ENCODE measurements at regions not wholly inside any gene's neighbourhood (a gene's known extent, or its start where the extent isn't known, plus 50 kb on each side); places are given as distances from the start of the nearest gene placed in this dataset.

DNA sequence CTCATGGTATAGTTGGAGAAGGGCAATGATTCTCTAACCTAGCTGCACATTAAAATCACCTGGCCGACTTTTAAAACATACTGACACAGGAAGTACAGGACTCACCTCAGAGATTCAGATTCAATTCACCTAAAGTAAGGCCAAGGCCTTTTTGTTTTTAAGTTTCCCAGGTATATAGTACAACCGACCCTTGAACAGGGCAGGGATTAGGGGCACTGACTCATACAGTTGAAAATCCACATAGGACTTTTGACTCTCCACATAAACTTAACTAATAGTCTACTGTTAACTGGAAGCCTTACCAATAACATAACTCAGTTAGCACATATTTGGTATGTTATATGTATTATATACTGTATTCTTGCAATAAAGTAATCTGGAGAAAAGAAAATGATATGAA lies 129.5 kb upstream of the ABI3BP start:
- no peak for DNase-seq
- H3K23ac ChIP-seq (ENCODE audit: low read length in 2 of 2) = no peak overlapping the region
- no peak overlapping the region for H2AFZ ChIP-seq (ENCODE audit: low read depth, low read length)
- H2BK12ac ChIP-seq (ENCODE audit: low read length in 2 of 2) = no peak overlapping the region
- no peak overlapping the region for H4K91ac ChIP-seq (ENCODE audit: low read length)
- no peak overlapping the region for H2BK5ac ChIP-seq (ENCODE audit: low read depth, low read length, poor library complexity, severe bottlenecking)
- no peak overlapping the region for H3K18ac ChIP-seq (ENCODE audit: low read depth in 1 of 2, low read length in 2 of 2)
- no peak overlapping the region for H3K14ac ChIP-seq (ENCODE audit: low read length in 2 of 2)
- no peak overlapping the region for H3K4me2 ChIP-seq (ENCODE audit: low read length, poor library complexity, severe bottlenecking)
- H3K9ac ChIP-seq (ENCODE audit: low read length) = no peak overlapping the region
- no peak overlapping the region for H3K4ac ChIP-seq (ENCODE audit: low read depth in 1 of 2, low read length in 2 of 2)
- no peak overlapping the region for H2BK120ac ChIP-seq (ENCODE audit: low read depth, low read length)
- WGBS = 95% methylated on average over 2 of the region's 2 CpGs
- H3K27ac ChIP-seq (ENCODE audit: low read length, poor library complexity, severe bottlenecking) = no peak overlapping the region
- no peaks in the 10 kb centered on the region for H3K9me3 ChIP-seq (ENCODE audit: control insufficient read depth, low read length)
- no peak overlapping the region for H2BK15ac ChIP-seq (ENCODE audit: low read depth, poor library complexity, severe bottlenecking)
- H3K36me3 ChIP-seq (ENCODE audit: control insufficient read depth in 1 of 2, insufficient read depth in 2 of 2, low read depth in 1 of 2, low read length in 2 of 2) = no peaks in the 10 kb centered on the region
- no peaks in the 10 kb centered on the region for H3K27me3 ChIP-seq (ENCODE audit: control insufficient read depth in 1 of 2, insufficient read depth in 1 of 2, low read length in 2 of 2)
- H3K4me1 ChIP-seq (ENCODE audit: control insufficient read depth, insufficient read depth, low read depth, low read length) = no peaks in the 10 kb centered on the region
- H3K4me3 ChIP-seq (ENCODE audit: insufficient read depth in 1 of 2, low read depth in 1 of 2, low read length in 2 of 2) = no peak overlapping the region
- no peak overlapping the region for H4K8ac ChIP-seq (ENCODE audit: low read length)
- H3K79me1 ChIP-seq (replicated peaks; ENCODE audit: low read length, poor library complexity, severe bottlenecking) = no peaks in the 10 kb centered on the region
- H2AK5ac ChIP-seq (ENCODE audit: low read length, severe bottlenecking) = no peak overlapping the region

DNA sequence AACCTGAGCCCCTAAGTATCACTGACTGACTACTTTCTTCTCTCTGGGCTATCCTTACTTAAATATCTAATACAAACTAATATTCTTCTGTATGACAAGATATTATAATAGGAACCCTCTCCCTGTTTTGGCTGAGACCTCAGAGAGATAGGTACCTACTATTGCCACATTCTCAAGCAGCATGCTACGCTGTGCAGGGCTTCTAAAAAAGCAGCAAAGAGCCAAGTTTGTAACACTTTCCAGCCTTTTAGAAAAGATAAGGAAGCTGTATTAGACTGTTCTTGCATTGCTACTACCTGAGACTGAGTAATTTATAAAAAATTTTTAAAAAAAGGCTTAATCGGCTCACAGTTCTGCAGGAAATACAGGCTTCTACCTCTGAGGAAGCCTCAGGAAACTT lies 126.8 kb upstream of the ABI3BP start:
- H3K9ac ChIP-seq (ENCODE audit: low read length) = no peak overlapping the region
- no peak overlapping the region for H2BK12ac ChIP-seq (ENCODE audit: low read length in 2 of 2)
- no peak for DNase-seq
- no peaks in the 10 kb centered on the region for H3K27me3 ChIP-seq (ENCODE audit: control insufficient read depth in 1 of 2, insufficient read depth in 1 of 2, low read length in 2 of 2)
- H3K4ac ChIP-seq (ENCODE audit: low read depth in 1 of 2, low read length in 2 of 2) = no peak overlapping the region
- no peaks in the 10 kb centered on the region for H3K36me3 ChIP-seq (ENCODE audit: control insufficient read depth in 1 of 2, insufficient read depth in 2 of 2, low read depth in 1 of 2, low read length in 2 of 2)
- H3K27ac ChIP-seq (ENCODE audit: low read length, poor library complexity, severe bottlenecking) = no peak overlapping the region
- H2BK120ac ChIP-seq (ENCODE audit: low read depth, low read length) = no peak overlapping the region
- no peaks in the 10 kb centered on the region for H3K79me1 ChIP-seq (replicated peaks; ENCODE audit: low read length, poor library complexity, severe bottlenecking)
- H3K9me3 ChIP-seq (ENCODE audit: control insufficient read depth, low read length) = no peaks in the 10 kb centered on the region
- no peak overlapping the region for H4K91ac ChIP-seq (ENCODE audit: low read length)
- no peak overlapping the region for H3K4me3 ChIP-seq (ENCODE audit: insufficient read depth in 1 of 2, low read depth in 1 of 2, low read length in 2 of 2)
- H3K4me2 ChIP-seq (ENCODE audit: low read length, poor library complexity, severe bottlenecking) = no peak overlapping the region
- H2AFZ ChIP-seq (ENCODE audit: low read depth, low read length) = no peak overlapping the region
- H3K4me1 ChIP-seq (ENCODE audit: control insufficient read depth, insufficient read depth, low read depth, low read length) = no peaks in the 10 kb centered on the region
- no peak overlapping the region for H2AK5ac ChIP-seq (ENCODE audit: low read length, severe bottlenecking)
- 97% methylated on average over 2 of the region's 2 CpGs for WGBS
- no peak overlapping the region for H3K18ac ChIP-seq (ENCODE audit: low read depth in 1 of 2, low read length in 2 of 2)
- H3K23ac ChIP-seq (ENCODE audit: low read length in 2 of 2) = no peak overlapping the region
- no peak overlapping the region for H3K14ac ChIP-seq (ENCODE audit: low read length in 2 of 2)
- H4K8ac ChIP-seq (ENCODE audit: low read length) = no peak overlapping the region
- no peak overlapping the region for H2BK5ac ChIP-seq (ENCODE audit: low read depth, low read length, poor library complexity, severe bottlenecking)
- H2BK15ac ChIP-seq (ENCODE audit: low read depth, poor library complexity, severe bottlenecking) = no peak overlapping the region

DNA sequence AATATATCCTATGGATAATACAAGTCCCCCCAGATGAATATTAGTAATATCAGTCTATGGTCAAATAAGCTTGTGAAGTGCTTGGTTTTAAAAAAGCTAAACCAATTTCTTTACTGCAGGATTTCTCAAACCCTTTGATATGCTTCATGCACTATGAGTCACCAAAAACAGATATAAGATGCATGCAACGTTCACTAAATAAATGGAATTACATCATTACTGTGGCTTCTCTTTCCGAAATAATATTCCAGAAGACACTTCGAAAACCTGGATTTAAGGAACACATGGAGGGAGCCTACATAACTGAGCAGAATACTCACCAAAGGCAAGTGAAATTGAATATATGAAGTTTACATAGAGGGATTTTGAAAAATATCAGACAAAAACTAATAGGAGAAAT lies 126.3 kb upstream of the ABI3BP start:
- Histone ChIP-seq H2AK5ac (ENCODE audit: low read length, severe bottlenecking) (no peak overlapping the region), H2AFZ (ENCODE audit: low read depth, low read length) (no peak overlapping the region), H3K4me2 (ENCODE audit: low read length, poor library complexity, severe bottlenecking) (no peak overlapping the region), H4K8ac (ENCODE audit: low read length) (no peak overlapping the region), H3K18ac (ENCODE audit: low read depth in 1 of 2, low read length in 2 of 2) (no peak overlapping the region), H2BK120ac (ENCODE audit: low read depth, low read length) (no peak overlapping the region), H3K23ac (ENCODE audit: low read length in 2 of 2) (no peak overlapping the region), H3K9me3 (ENCODE audit: control insufficient read depth, low read length) (no peaks in the 10 kb centered on the region), H2BK15ac (ENCODE audit: low read depth, poor library complexity, severe bottlenecking) (no peak overlapping the region), H3K4me3 (ENCODE audit: insufficient read depth in 1 of 2, low read depth in 1 of 2, low read length in 2 of 2) (no peak overlapping the region), H3K36me3 (ENCODE audit: control insufficient read depth in 1 of 2, insufficient read depth in 2 of 2, low read depth in 1 of 2, low read length in 2 of 2) (no peaks in the 10 kb centered on the region), H3K9ac (ENCODE audit: low read length) (no peak overlapping the region), H2BK5ac (ENCODE audit: low read depth, low read length, poor library complexity, severe bottlenecking) (no peak overlapping the region), H3K27me3 (ENCODE audit: control insufficient read depth in 1 of 2, insufficient read depth in 1 of 2, low read length in 2 of 2) (no peaks in the 10 kb centered on the region), H3K27ac (ENCODE audit: low read length, poor library complexity, severe bottlenecking) (no peak overlapping the region), H4K91ac (ENCODE audit: low read length) (no peak overlapping the region), H2BK12ac (ENCODE audit: low read length in 2 of 2) (no peak overlapping the region), H3K14ac (ENCODE audit: low read length in 2 of 2) (no peak overlapping the region), H3K79me1 (replicated peaks; ENCODE audit: low read length, poor library complexity, severe bottlenecking) (no peaks in the 10 kb centered on the region), H3K4ac (ENCODE audit: low read depth in 1 of 2, low read length in 2 of 2) (no peak overlapping the region), H3K4me1 (ENCODE audit: control insufficient read depth, insufficient read depth, low read depth, low read length) (no peaks in the 10 kb centered on the region)
- peak; percentile 36 for DNase-seq
- WGBS = 60% methylated on average over 3 of the region's 3 CpGs

DNA sequence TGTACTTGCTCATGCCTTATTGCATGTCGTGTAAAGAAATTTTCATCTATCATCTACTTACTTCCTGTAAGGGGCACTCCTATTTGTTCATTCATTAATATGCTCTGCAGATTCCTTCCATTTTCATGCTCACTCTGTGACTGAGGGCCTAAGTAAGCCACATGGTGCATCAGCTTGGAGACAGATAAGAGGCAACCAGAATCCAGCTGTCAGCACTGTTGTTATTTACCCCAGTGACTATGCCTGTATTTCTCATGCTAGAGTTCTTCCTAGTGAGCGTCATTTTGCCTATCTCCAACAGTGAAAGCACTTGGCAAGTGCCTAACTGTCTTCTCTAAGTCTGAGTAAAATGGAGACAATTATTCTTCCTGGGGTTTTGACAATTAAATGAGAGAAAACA lies 124.8 kb upstream of the ABI3BP start:
- no peak overlapping the region for H2BK5ac ChIP-seq (ENCODE audit: low read depth, low read length, poor library complexity, severe bottlenecking)
- no peak overlapping the region for H3K23ac ChIP-seq (ENCODE audit: low read length in 2 of 2)
- H3K36me3 ChIP-seq (ENCODE audit: control insufficient read depth in 1 of 2, insufficient read depth in 2 of 2, low read depth in 1 of 2, low read length in 2 of 2) = no peaks in the 10 kb centered on the region
- peak; percentile 21 for DNase-seq
- no peak overlapping the region for H3K18ac ChIP-seq (ENCODE audit: low read depth in 1 of 2, low read length in 2 of 2)
- H2BK120ac ChIP-seq (ENCODE audit: low read depth, low read length) = no peak overlapping the region
- H2BK12ac ChIP-seq (ENCODE audit: low read length in 2 of 2) = no peak overlapping the region
- H3K4me1 ChIP-seq (ENCODE audit: control insufficient read depth, insufficient read depth, low read depth, low read length) = no peaks in the 10 kb centered on the region
- H3K27ac ChIP-seq (ENCODE audit: low read length, poor library complexity, severe bottlenecking) = no peak overlapping the region
- H3K4ac ChIP-seq (ENCODE audit: low read depth in 1 of 2, low read length in 2 of 2) = no peak overlapping the region
- no peaks in the 10 kb centered on the region for H3K79me1 ChIP-seq (replicated peaks; ENCODE audit: low read length, poor library complexity, severe bottlenecking)
- H2AFZ ChIP-seq (ENCODE audit: low read depth, low read length) = no peak overlapping the region
- H3K9ac ChIP-seq (ENCODE audit: low read length) = no peak overlapping the region
- H3K4me2 ChIP-seq (ENCODE audit: low read length, poor library complexity, severe bottlenecking) = no peak overlapping the region
- H3K4me3 ChIP-seq (ENCODE audit: insufficient read depth in 1 of 2, low read depth in 1 of 2, low read length in 2 of 2) = no peak overlapping the region
- H3K27me3 ChIP-seq (ENCODE audit: control insufficient read depth in 1 of 2, insufficient read depth in 1 of 2, low read length in 2 of 2) = no peaks in the 10 kb centered on the region
- H4K91ac ChIP-seq (ENCODE audit: low read length) = no peak overlapping the region
- no peak overlapping the region for H2BK15ac ChIP-seq (ENCODE audit: low read depth, poor library complexity, severe bottlenecking)
- H2AK5ac ChIP-seq (ENCODE audit: low read length, severe bottlenecking) = no peak overlapping the region
- H4K8ac ChIP-seq (ENCODE audit: low read length) = no peak overlapping the region
- 96% methylated on average over 2 of the region's 2 CpGs for WGBS
- H3K14ac ChIP-seq (ENCODE audit: low read length in 2 of 2) = no peak overlapping the region
- no peaks in the 10 kb centered on the region for H3K9me3 ChIP-seq (ENCODE audit: control insufficient read depth, low read length)
